ENCODE measurements at regions not wholly inside any gene's neighbourhood (a gene's known extent, or its start where the extent isn't known, plus 50 kb on each side); places are given as distances from the start of the nearest gene placed in this dataset.

GRCh38 chr2:240250985-240251847, 110.8 kb upstream of the OTOS start:
- Histone ChIP-seq H3K9me3 (ENCODE audit: low read length) (no peaks in the 10 kb centered on the region), H3K36me3 (ENCODE audit: insufficient read depth, low read length) (no peaks in the 10 kb centered on the region), H3K9ac (ENCODE audit: low read length) (no peak overlapping the region), H3K4me1 (ENCODE audit: low read length) (no peaks in the 10 kb centered on the region), H3K27me3 (ENCODE audit: low read length) (no peaks in the 10 kb centered on the region), H3K79me2 (ENCODE audit: low read length) (no peaks in the 10 kb centered on the region), H3K4me2 (ENCODE audit: low read depth, low read length, poor library complexity, severe bottlenecking) (no peak overlapping the region), H3K4me3 (ENCODE audit: low read length) (no peak overlapping the region), H2AFZ (ENCODE audit: low read length) (no peak overlapping the region), H3K27ac (ENCODE audit: low read length) (no peak overlapping the region), H4K20me1 (ENCODE audit: insufficient read depth, low read depth, low read length) (no peaks in the 10 kb centered on the region), H3K9me2 (replicated peaks; ENCODE audit: insufficient read depth, low read length) (no peaks in the 10 kb centered on the region)
- no peak for DNase-seq

DNA sequence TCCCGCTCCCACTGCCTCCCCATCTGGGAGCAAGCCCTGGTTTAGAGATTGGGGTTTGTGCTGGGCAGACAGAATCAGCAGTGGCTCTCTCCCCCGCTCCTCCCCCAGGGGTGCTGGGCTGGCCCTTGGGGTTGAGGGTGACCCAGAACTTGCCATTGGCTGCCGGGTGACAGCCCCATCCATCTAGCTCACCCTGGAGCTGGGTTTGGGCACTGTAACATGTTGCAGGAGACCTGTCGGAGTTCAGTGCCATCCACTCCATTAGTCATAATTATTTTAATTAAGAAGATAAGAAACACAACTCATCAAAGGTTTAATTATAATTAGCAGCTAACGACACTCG, 111.4 kb upstream of the OTOS start:
- no peaks in the 10 kb centered on the region for H3K79me2 ChIP-seq (ENCODE audit: low read length)
- H3K4me1 ChIP-seq (ENCODE audit: low read length): no peaks in the 10 kb centered on the region
- no peaks in the 10 kb centered on the region for H3K27me3 ChIP-seq (ENCODE audit: low read length)
- no peak overlapping the region for H2AFZ ChIP-seq (ENCODE audit: low read length)
- no peaks in the 10 kb centered on the region for H3K36me3 ChIP-seq (ENCODE audit: insufficient read depth, low read length)
- no peak overlapping the region for H3K4me3 ChIP-seq (ENCODE audit: low read length)
- no peak overlapping the region for H3K9ac ChIP-seq (ENCODE audit: low read length)
- no peak overlapping the region for H3K4me2 ChIP-seq (ENCODE audit: low read depth, low read length, poor library complexity, severe bottlenecking)
- H4K20me1 ChIP-seq (ENCODE audit: insufficient read depth, low read depth, low read length): no peaks in the 10 kb centered on the region
- no peaks in the 10 kb centered on the region for H3K9me2 ChIP-seq (replicated peaks; ENCODE audit: insufficient read depth, low read length)
- H3K9me3 ChIP-seq (ENCODE audit: low read length): no peaks in the 10 kb centered on the region
- no peak for DNase-seq
- no peak overlapping the region for H3K27ac ChIP-seq (ENCODE audit: low read length)

DNA sequence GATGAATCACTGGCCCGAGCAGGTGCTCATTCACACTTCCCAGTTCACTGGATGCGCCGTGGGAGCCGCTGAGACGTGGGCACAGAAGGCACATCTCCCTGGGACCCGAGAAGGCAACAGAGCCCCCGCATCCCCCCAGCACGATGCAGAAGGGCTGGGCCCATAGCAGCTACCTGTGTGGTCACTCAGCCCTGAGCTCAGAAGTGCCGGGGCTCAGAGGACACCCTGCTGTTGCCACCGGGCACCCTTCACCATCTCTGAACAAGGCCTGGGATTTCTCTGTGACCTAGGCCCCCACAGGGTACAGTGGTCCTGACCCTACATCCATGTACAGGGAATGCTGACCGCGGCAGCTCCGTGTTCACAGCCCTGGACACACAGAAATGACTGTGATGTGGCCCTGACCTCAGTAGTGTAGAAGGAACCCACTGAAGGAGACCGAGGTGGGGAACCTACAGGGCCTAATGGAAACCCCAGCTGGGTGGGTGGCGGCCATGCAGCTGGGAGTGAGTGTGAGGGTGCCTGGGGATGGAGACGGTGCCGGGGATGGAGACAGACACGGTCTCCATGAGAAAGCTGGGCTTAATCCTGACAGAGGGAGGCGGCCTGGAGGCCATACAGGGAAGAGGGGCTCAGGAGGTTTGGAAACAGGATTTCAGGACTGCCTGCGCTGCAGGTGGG, 111.9 kb upstream of the OTOS start:
- H3K27me3 ChIP-seq (ENCODE audit: low read length): no peaks in the 10 kb centered on the region
- DNase-seq: no peak
- H3K9me2 ChIP-seq (replicated peaks; ENCODE audit: insufficient read depth, low read length): no peaks in the 10 kb centered on the region
- H3K36me3 ChIP-seq (ENCODE audit: insufficient read depth, low read length): no peaks in the 10 kb centered on the region
- no peak overlapping the region for H3K4me3 ChIP-seq (ENCODE audit: low read length)
- H4K20me1 ChIP-seq (ENCODE audit: insufficient read depth, low read depth, low read length): no peaks in the 10 kb centered on the region
- no peaks in the 10 kb centered on the region for H3K4me1 ChIP-seq (ENCODE audit: low read length)
- H3K79me2 ChIP-seq (ENCODE audit: low read length): no peaks in the 10 kb centered on the region
- H2AFZ ChIP-seq (ENCODE audit: low read length): no peak overlapping the region
- H3K27ac ChIP-seq (ENCODE audit: low read length): no peak overlapping the region
- no peak overlapping the region for H3K4me2 ChIP-seq (ENCODE audit: low read depth, low read length, poor library complexity, severe bottlenecking)
- H3K9ac ChIP-seq (ENCODE audit: low read length): no peak overlapping the region
- no peaks in the 10 kb centered on the region for H3K9me3 ChIP-seq (ENCODE audit: low read length)

GRCh38 chr2:240252872-240253511, 112.5 kb upstream of the OTOS start:
- H3K27me3 ChIP-seq (ENCODE audit: low read length): no peaks in the 10 kb centered on the region
- H3K4me2 ChIP-seq (ENCODE audit: low read depth, low read length, poor library complexity, severe bottlenecking): no peak overlapping the region
- no peaks in the 10 kb centered on the region for H3K4me1 ChIP-seq (ENCODE audit: low read length)
- no peak overlapping the region for H3K4me3 ChIP-seq (ENCODE audit: low read length)
- DNase-seq: no peak
- H3K36me3 ChIP-seq (ENCODE audit: insufficient read depth, low read length): no peaks in the 10 kb centered on the region
- no peak overlapping the region for H3K27ac ChIP-seq (ENCODE audit: low read length)
- H3K9ac ChIP-seq (ENCODE audit: low read length): no peak overlapping the region
- no peaks in the 10 kb centered on the region for H3K9me3 ChIP-seq (ENCODE audit: low read length)
- no peaks in the 10 kb centered on the region for H3K9me2 ChIP-seq (replicated peaks; ENCODE audit: insufficient read depth, low read length)
- H3K79me2 ChIP-seq (ENCODE audit: low read length): no peaks in the 10 kb centered on the region
- no peaks in the 10 kb centered on the region for H4K20me1 ChIP-seq (ENCODE audit: insufficient read depth, low read depth, low read length)
- H2AFZ ChIP-seq (ENCODE audit: low read length): no peak overlapping the region

- H3K79me2 ChIP-seq (ENCODE audit: low read length): no peaks in the 10 kb centered on the region
- H3K4me1 ChIP-seq (ENCODE audit: low read length): no peaks in the 10 kb centered on the region
- H3K9me2 ChIP-seq (replicated peaks; ENCODE audit: insufficient read depth, low read length): no peaks in the 10 kb centered on the region
- H3K9ac ChIP-seq (ENCODE audit: low read length): no peak overlapping the region
- DNase-seq: no peak
- no peak overlapping the region for H2AFZ ChIP-seq (ENCODE audit: low read length)
- no peaks in the 10 kb centered on the region for H3K27me3 ChIP-seq (ENCODE audit: low read length)
- no peak overlapping the region for H3K4me2 ChIP-seq (ENCODE audit: low read depth, low read length, poor library complexity, severe bottlenecking)
- H3K4me3 ChIP-seq (ENCODE audit: low read length): no peak overlapping the region
- no peaks in the 10 kb centered on the region for H3K9me3 ChIP-seq (ENCODE audit: low read length)
- no peak overlapping the region for H3K27ac ChIP-seq (ENCODE audit: low read length)
- H3K36me3 ChIP-seq (ENCODE audit: insufficient read depth, low read length): no peaks in the 10 kb centered on the region
- no peaks in the 10 kb centered on the region for H4K20me1 ChIP-seq (ENCODE audit: insufficient read depth, low read depth, low read length)
Measured at GRCh38 chr2:240253583-240254145, 113.2 kb upstream of the OTOS start.

DNA sequence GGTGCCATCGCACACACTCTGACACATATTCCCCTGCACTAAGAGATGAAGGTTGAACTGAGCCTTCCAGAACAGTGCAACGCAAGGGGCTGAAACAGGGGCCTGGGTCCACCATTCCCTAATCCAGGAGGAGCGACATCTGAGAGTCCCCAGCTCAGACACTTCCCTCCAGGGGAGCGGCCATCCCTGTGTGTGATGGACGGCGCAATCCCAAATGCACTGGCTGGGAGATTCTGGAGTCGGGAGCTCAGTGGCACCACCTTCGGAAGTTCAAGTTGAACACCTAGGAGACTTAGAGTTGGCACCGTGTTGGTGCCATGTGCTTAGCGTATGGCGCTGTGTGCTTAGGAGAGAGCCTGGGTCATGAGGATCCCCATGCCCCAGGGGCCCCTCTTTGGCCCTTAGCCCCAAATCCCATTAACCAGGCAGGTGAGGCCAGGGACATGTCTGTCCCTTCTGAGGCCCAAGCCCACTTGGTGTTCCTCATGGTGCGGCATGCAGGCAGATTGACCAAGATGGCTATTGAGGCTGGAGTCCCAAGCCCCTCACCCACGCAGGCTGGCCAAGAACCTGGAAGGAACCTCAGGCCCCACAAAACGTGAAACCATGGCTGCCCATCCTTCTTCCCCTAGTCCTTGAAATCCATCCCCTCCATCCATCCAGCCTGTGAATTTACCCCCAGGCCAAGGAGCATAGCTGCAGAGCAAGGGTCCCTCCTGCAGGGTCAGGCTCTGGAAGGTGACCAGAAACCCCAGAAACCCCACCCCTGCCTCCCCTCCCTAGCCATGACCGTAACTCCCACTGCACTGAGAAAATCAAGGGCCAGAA, 114.1 kb upstream of the OTOS start:
- Histone ChIP-seq H3K4me2 (ENCODE audit: low read depth, low read length, poor library complexity, severe bottlenecking) (no peak overlapping the region), H2AFZ (ENCODE audit: low read length) (no peak overlapping the region), H3K4me3 (ENCODE audit: low read length) (no peak overlapping the region), H3K9ac (ENCODE audit: low read length) (no peak overlapping the region), H3K36me3 (ENCODE audit: insufficient read depth, low read length) (no peaks in the 10 kb centered on the region), H3K4me1 (ENCODE audit: low read length) (no peaks in the 10 kb centered on the region), H3K9me2 (replicated peaks; ENCODE audit: insufficient read depth, low read length) (no peaks in the 10 kb centered on the region), H3K27ac (ENCODE audit: low read length) (no peak overlapping the region), H3K9me3 (ENCODE audit: low read length) (no peaks in the 10 kb centered on the region), H3K79me2 (ENCODE audit: low read length) (no peaks in the 10 kb centered on the region), H3K27me3 (ENCODE audit: low read length) (no peaks in the 10 kb centered on the region), H4K20me1 (ENCODE audit: insufficient read depth, low read depth, low read length) (no peaks in the 10 kb centered on the region)
- no peak for DNase-seq

- Histone ChIP-seq H4K20me1 (ENCODE audit: insufficient read depth, low read depth, low read length) (no peaks in the 10 kb centered on the region), H2AFZ (ENCODE audit: low read length) (no peak overlapping the region), H3K9me3 (ENCODE audit: low read length) (no peaks in the 10 kb centered on the region), H3K4me1 (ENCODE audit: low read length) (no peaks in the 10 kb centered on the region), H3K4me3 (ENCODE audit: low read length) (no peak overlapping the region), H3K79me2 (ENCODE audit: low read length) (no peaks in the 10 kb centered on the region), H3K9ac (ENCODE audit: low read length) (no peak overlapping the region), H3K27me3 (ENCODE audit: low read length) (no peaks in the 10 kb centered on the region), H3K36me3 (ENCODE audit: insufficient read depth, low read length) (no peaks in the 10 kb centered on the region), H3K9me2 (replicated peaks; ENCODE audit: insufficient read depth, low read length) (no peaks in the 10 kb centered on the region), H3K27ac (ENCODE audit: low read length) (no peak overlapping the region), H3K4me2 (ENCODE audit: low read depth, low read length, poor library complexity, severe bottlenecking) (no peak overlapping the region)
- DNase-seq: no peak
Measured at GRCh38 chr2:240255165-240255491, 114.7 kb upstream of the OTOS start.
